ENCODE measurements at regions not wholly inside any gene's neighbourhood (a gene's known extent, or its start where the extent isn't known, plus 50 kb on each side); places are given as distances from the start of the nearest gene placed in this dataset.

DNA sequence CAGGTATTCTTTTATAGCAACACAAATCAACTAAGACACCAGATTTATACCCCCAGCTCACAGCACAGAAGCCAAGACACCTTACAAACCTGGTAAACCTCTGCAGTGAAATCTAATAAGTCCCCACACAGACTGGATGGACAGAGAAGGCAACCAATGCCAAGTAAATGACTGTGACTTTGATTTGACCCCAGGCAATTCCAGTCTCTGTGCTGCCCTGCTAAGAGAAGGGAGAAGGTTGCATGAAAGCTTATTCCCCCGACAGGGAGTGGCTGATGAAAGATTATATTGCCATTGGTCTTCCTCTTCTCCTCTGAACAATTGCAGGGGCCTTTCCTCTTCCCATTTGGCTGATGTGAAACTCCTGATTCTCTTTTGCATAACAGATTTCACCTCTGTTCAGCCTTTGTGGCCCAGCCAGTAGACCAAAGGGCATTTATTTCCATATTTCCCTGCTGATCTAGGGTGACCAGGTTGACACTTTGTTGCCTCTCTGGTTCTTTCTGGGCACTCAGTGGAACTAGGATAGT is 107.6 kb downstream of the ADRB2 start:
- TF ChIP-seq CTCF (IDR thresholded peaks at IDR 0.05; ENCODE audit: poor library complexity, severe bottlenecking) (no peak), POLR2AphosphoS5 (IDR thresholded peaks at IDR 0.05) (no peak), RAD21 (conservative IDR thresholded peaks at IDR 0.05) (no peak), EZH2 (IDR thresholded peaks at IDR 0.05; ENCODE audit: borderline replicate concordance, insufficient read depth, low read length, poor library complexity, severe bottlenecking) (no peak), SMC3 (conservative IDR thresholded peaks at IDR 0.05; ENCODE audit: poor library complexity) (no peak)
- TF ChIP-seq, protein P1, sequence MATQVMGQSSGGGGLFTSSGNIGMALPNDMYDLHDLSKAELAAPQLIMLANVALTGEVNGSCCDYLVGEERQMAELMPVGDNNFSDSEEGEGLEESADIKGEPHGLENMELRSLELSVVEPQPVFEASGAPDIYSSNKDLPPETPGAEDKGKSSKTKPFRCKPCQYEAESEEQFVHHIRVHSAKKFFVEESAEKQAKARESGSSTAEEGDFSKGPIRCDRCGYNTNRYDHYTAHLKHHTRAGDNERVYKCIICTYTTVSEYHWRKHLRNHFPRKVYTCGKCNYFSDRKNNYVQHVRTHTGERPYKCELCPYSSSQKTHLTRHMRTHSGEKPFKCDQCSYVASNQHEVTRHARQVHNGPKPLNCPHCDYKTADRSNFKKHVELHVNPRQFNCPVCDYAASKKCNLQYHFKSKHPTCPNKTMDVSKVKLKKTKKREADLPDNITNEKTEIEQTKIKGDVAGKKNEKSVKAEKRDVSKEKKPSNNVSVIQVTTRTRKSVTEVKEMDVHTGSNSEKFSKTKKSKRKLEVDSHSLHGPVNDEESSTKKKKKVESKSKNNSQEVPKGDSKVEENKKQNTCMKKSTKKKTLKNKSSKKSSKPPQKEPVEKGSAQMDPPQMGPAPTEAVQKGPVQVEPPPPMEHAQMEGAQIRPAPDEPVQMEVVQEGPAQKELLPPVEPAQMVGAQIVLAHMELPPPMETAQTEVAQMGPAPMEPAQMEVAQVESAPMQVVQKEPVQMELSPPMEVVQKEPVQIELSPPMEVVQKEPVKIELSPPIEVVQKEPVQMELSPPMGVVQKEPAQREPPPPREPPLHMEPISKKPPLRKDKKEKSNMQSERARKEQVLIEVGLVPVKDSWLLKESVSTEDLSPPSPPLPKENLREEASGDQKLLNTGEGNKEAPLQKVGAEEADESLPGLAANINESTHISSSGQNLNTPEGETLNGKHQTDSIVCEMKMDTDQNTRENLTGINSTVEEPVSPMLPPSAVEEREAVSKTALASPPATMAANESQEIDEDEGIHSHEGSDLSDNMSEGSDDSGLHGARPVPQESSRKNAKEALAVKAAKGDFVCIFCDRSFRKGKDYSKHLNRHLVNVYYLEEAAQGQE (IDR thresholded peaks at IDR 0.05; ENCODE audit: borderline replicate concordance), result no peak
